H1 (cell line): ENCODE measurements at regions not wholly inside any gene's neighbourhood (a gene's known extent, or its start where the extent isn't known, plus 50 kb on each side); places are given as distances from the start of the nearest gene placed in this dataset.

Experiments
- CTCF ChIA-PET: fragments of 300-600 bp; sonication (Branson Sonifier 250); formaldehyde crosslinking; loops from one replicate; lab custom pipeline; 2021; ENCODE audit not compliant: partially characterized antibody; lab: Charles Lee
- POLR2A ChIA-PET: fragments of 300-600 bp; sonication (Branson Sonifier 250); formaldehyde crosslinking; loops from one replicate; lab custom pipeline; 2021; ENCODE audit warnings: inconsistent platforms; ENCODE audit not compliant: partially characterized antibody; lab: Charles Lee
- DNase-seq, 2 experiments: peaks; one replicate each; pipeline versions ENCODE4 v3.0.0 to v3.0.0-alpha.2; 2010 to 2022; ENCODE audit warnings: low spot score in 2 of 2, low read depth in 1 of 2, mixed read lengths in 1 of 2
- FAIRE-seq: peaks from 2 replicates; lab custom pipeline; 2011; peaks lifted over from hg19 to GRCh38; lab: Jason Lieb, UNC
- H2AFZ ChIP-seq: 2 replicates; pipeline ENCODE4 v1.8.1; 2012; ENCODE audit warnings: low read length, inconsistent platforms
- H2AK5ac ChIP-seq: 2 replicates; pipeline ENCODE4 v1.6.1; 2013; ENCODE audit warnings: low read depth, low read length
- H2BK120ac ChIP-seq: replicated peaks from 2 replicates; pipeline ENCODE3; 2013; ENCODE audit warnings: low read depth, low read length, inconsistent platforms
- H2BK12ac ChIP-seq: 2 replicates; pipeline ENCODE4 v1.6.1; 2013; ENCODE audit warnings: low read depth, low read length
- H2BK15ac ChIP-seq: 2 replicates; pipeline ENCODE4 v1.6.1; 2013; ENCODE audit warnings: low read length
- H2BK20ac ChIP-seq: 2 replicates; pipeline ENCODE4 v1.6.1; 2013; ENCODE audit warnings: low read length
- H2BK5ac ChIP-seq: 2 replicates; pipeline ENCODE4 v1.6.1; 2013; ENCODE audit warnings: low read depth, low read length
- H3K14ac ChIP-seq: 2 replicates; pipeline ENCODE4 v1.6.1; 2013; ENCODE audit warnings: inconsistent platforms; ENCODE audit not compliant: insufficient read length
- H3K18ac ChIP-seq: 2 replicates; pipeline ENCODE4 v1.6.1; 2013; ENCODE audit warnings: low read length; ENCODE audit errors: extremely low read depth
- H3K23ac ChIP-seq: 2 replicates; pipeline ENCODE4 v1.6.1; 2013; ENCODE audit warnings: inconsistent platforms; ENCODE audit not compliant: insufficient read length
- H3K23me2 ChIP-seq: 2 replicates; pipeline ENCODE4 v1.6.1; 2013; ENCODE audit warnings: low read depth, low read length
- H3K27ac ChIP-seq: 2 replicates; pipeline ENCODE4 v1.6.1; 2011; ENCODE audit warnings: low read depth, low read length, inconsistent platforms
- H3K27me3 ChIP-seq, 4 experiments: replicated peaks in 1 of 4; 1 replicate in 1 of 4; 2 replicates in 3 of 4; pipeline versions ENCODE4 v1.6.1 to v1.8.1; 2011 to 2013; ENCODE audit warnings: low read length in 3 of 4, mild to moderate bottlenecking in 3 of 4, inconsistent platforms in 2 of 4, mixed read lengths in 2 of 4, moderate library complexity in 1 of 4; ENCODE audit not compliant: control insufficient read depth in 3 of 4, insufficient read depth in 3 of 4; ENCODE audit errors: extremely low read depth in 1 of 4
- H3K36me3 ChIP-seq, 4 experiments: 2 replicates each; pipeline versions ENCODE4 v1.6.1 to v1.8.1; 2011 to 2013; ENCODE audit warnings: mild to moderate bottlenecking in 4 of 4, low read length in 3 of 4, moderate library complexity in 2 of 4, control low read depth in 1 of 4, inconsistent platforms in 1 of 4; ENCODE audit not compliant: insufficient read depth in 4 of 4, control insufficient read depth in 2 of 4
- H3K4ac ChIP-seq: replicated peaks from 2 replicates; pipeline ENCODE3; 2013; ENCODE audit warnings: low read length, low read depth, mixed read lengths, inconsistent platforms; ENCODE audit not compliant: insufficient read length
- H3K4me1 ChIP-seq, 4 experiments: replicated peaks in 1 of 4; 1 replicate in 1 of 4; 2 replicates in 3 of 4; pipeline versions ENCODE4 v1.6.1 to v1.8.1; 2011 to 2013; ENCODE audit warnings: low read length in 3 of 4, inconsistent platforms in 2 of 4, mixed read lengths in 1 of 4; ENCODE audit not compliant: insufficient read depth in 4 of 4, control insufficient read depth in 3 of 4
- H3K4me2 ChIP-seq, 2 experiments: 2 replicates each; pipeline versions ENCODE4 v1.6.1 to v1.8.1; 2011 to 2013; ENCODE audit warnings: low read depth in 2 of 2, low read length in 2 of 2, control low read depth in 1 of 2, inconsistent platforms in 1 of 2, mild to moderate bottlenecking in 1 of 2; ENCODE audit not compliant: insufficient read depth in 1 of 2
- H3K4me3 ChIP-seq, 4 experiments: fragments of 200-600, 300-600 bp in 1 of 4; sonication (generic), shearing (Covaris generic), sonication (Bioruptor Twin) in 1 of 4; 2 replicates each; pipeline versions ENCODE4 v1.5.1 to v1.8.1; 2011 to 2016; ENCODE audit warnings: low read length in 4 of 4, low read depth in 3 of 4, control low read depth in 2 of 4, inconsistent platforms in 2 of 4, mild to moderate bottlenecking in 2 of 4, mixed read lengths in 1 of 4, moderate library complexity in 1 of 4; ENCODE audit not compliant: insufficient read depth in 2 of 4; ENCODE audit errors: extremely low read depth in 1 of 4
- H3K56ac ChIP-seq: replicated peaks from 2 replicates; pipeline ENCODE3; 2013; ENCODE audit warnings: low read depth, mild to moderate bottlenecking, mixed read lengths, low read length, inconsistent platforms; ENCODE audit not compliant: insufficient read length
- H3K79me1 ChIP-seq: 2 replicates; pipeline ENCODE4 v1.6.1; 2013; ENCODE audit warnings: low read depth, low read length, control low read depth
- H3K79me2 ChIP-seq, 2 experiments: 2 replicates each; pipeline versions ENCODE4 v1.6.1 to v1.8.1; 2012 to 2013; ENCODE audit warnings: low read length in 2 of 2, mild to moderate bottlenecking in 2 of 2, inconsistent platforms in 1 of 2; ENCODE audit not compliant: insufficient read depth in 2 of 2, control insufficient read depth in 1 of 2
- H3K9ac ChIP-seq, 4 experiments: replicated peaks in 1 of 4; 1 replicate in 1 of 4; 2 replicates in 3 of 4; pipeline versions ENCODE4 v1.6.1 to v1.8.1; 2011 to 2013; ENCODE audit warnings: low read depth in 3 of 4, low read length in 3 of 4, control low read depth in 2 of 4, mild to moderate bottlenecking in 2 of 4, moderate library complexity in 2 of 4, inconsistent platforms in 1 of 4; ENCODE audit errors: extremely low read depth in 1 of 4
- H3K9me3 ChIP-seq, 2 experiments: 2 replicates each; pipeline versions ENCODE4 v1.6.1 to v1.8.1; 2012 to 2013; ENCODE audit warnings: mild to moderate bottlenecking in 2 of 2, moderate library complexity in 2 of 2, control low read depth in 1 of 2, inconsistent platforms in 1 of 2, low read depth in 1 of 2, low read length in 1 of 2, mixed read lengths in 1 of 2; ENCODE audit not compliant: insufficient read depth in 2 of 2
- H4K20me1 ChIP-seq, 2 experiments: replicated peaks in 1 of 2; 2 replicates each; pipeline versions ENCODE3 to v1.8.1; 2011 to 2013; ENCODE audit warnings: inconsistent platforms in 2 of 2, low read length in 2 of 2, mild to moderate bottlenecking in 1 of 2; ENCODE audit not compliant: insufficient read depth in 2 of 2, control insufficient read depth in 1 of 2
- H4K5ac ChIP-seq: 2 replicates; pipeline ENCODE4 v1.6.1; 2013; ENCODE audit warnings: low read length, low read depth, mixed read lengths, inconsistent platforms; ENCODE audit not compliant: insufficient read length
- H4K8ac ChIP-seq: 2 replicates; pipeline ENCODE4 v1.8.0; 2013; ENCODE audit warnings: mild to moderate bottlenecking, moderate library complexity, low read length, inconsistent platforms; ENCODE audit not compliant: insufficient read depth; ENCODE audit errors: extremely low read depth
- H4K91ac ChIP-seq: replicated peaks from 2 replicates; pipeline ENCODE3; 2013; ENCODE audit warnings: low read length, mixed read lengths, inconsistent platforms; ENCODE audit not compliant: insufficient read length
- ASH2L ChIP-seq: fragments of 200-600, 300-600 bp; sonication (generic); IDR thresholded peaks from one replicate; pipeline ENCODE4 v1.7.1; 2017; ENCODE audit warnings: low read length
- CEBPB ChIP-seq: IDR thresholded peaks from 2 replicates; pipeline ENCODE4 v1.6.1; 2012; ENCODE audit warnings: low read depth, low read length
- GABPA ChIP-seq: IDR thresholded peaks from 2 replicates; pipeline ENCODE4 v1.6.1; 2011; ENCODE audit warnings: mild to moderate bottlenecking, low read length, moderate library complexity, borderline replicate concordance; ENCODE audit not compliant: insufficient read depth
- NRF1 ChIP-seq: IDR thresholded peaks from 2 replicates; pipeline ENCODE4 v1.6.1; 2011; ENCODE audit warnings: mild to moderate bottlenecking, low read depth, low read length, improper control_type of control experiment
- PHF8 ChIP-seq: fragments of 200-600 bp; sonication (generic); conservative IDR thresholded peaks from 2 replicates; pipeline ENCODE4 v1.7.1; 2012; ENCODE audit warnings: low read depth, mild to moderate bottlenecking, inconsistent platforms, low read length, moderate library complexity
- POLR2A ChIP-seq, 2 experiments: IDR thresholded peaks; 1 replicate in 1 of 2; 2 replicates in 1 of 2; pipeline ENCODE4 v1.6.1; 2011; ENCODE audit warnings: low read depth in 2 of 2, low read length in 2 of 2, mild to moderate bottlenecking in 2 of 2; ENCODE audit errors: control extremely low read depth in 1 of 2
- SAP30 ChIP-seq: fragments of 300-600 bp; sonication (generic); IDR thresholded peaks from 2 replicates; pipeline ENCODE4 v1.7.1; 2012; ENCODE audit warnings: low read length, moderate library complexity, mild to moderate bottlenecking, inconsistent platforms; ENCODE audit not compliant: insufficient read depth, insufficient replicate concordance
- TBP ChIP-seq: IDR thresholded peaks from 2 replicates; pipeline ENCODE4 v1.6.1; 2011; ENCODE audit warnings: low read depth, low read length, improper control_type of control experiment
- WGBS, 2 experiments: shearing (Covaris generic) in 1 of 2; methylation state at CpG; one replicate each; pipeline versions ENCODE4 v1.1.6 to v1.1.7; 2013 to 2015; ENCODE audit warnings: low lambda C conversion rate in 2 of 2, mixed read lengths in 2 of 2, inconsistent platforms in 1 of 2, low coverage in 1 of 2, missing lambda C conversion rate in 1 of 2; ENCODE audit not compliant: insufficient replicate concordance in 2 of 2, insufficient coverage in 1 of 2, insufficient read length in 1 of 2; ENCODE audit errors: extremely low coverage in 1 of 2, missing lambda C conversion rate in 1 of 2; 5-methylcytosine and 5-hydroxymethylcytosine counted together

DNA sequence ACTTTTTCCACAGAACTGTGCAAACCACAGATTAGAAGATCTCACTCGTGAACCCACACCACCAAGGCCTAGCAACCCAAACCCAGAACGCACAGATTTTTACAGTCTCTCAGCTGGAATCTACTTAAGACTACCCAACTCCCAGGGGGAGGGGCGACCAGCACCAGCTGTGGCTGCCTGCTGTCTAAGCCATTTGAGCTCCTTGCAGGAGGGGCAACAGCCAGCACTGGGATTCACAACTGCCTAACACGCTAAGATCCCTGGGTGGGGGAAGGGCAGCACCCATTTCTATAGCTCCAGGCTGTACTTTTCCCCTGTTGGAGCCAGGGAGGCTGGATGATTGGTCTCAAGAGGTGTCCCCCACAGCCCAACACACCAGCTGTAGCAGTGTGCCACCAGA is 368.8 kb downstream of the SUCLA2 start:
- peak in 1 of 2 experiments; percentile 46 for DNase-seq
- H4K5ac ChIP-seq = no peak overlapping the region
- H3K14ac ChIP-seq = no peak overlapping the region
- H3K9ac ChIP-seq = no peak overlapping the region
- no peak overlapping the region for H3K4ac ChIP-seq
- no peak overlapping the region for H3K4me3 ChIP-seq
- peak overlapping the region; percentile 33 for H2BK120ac ChIP-seq
- H3K27ac ChIP-seq = no peak overlapping the region
- POLR2A ChIA-PET = no interaction called here
- WGBS, 2 experiments = 68% methylated on average over 4 of the region's 4 CpGs; no CpG with 5 or more reads in 1 of the 2 experiments
- peak overlapping the region; percentile 40; the same call in 1 of the 2 replicates for H2BK5ac ChIP-seq
- no peak overlapping the region for H3K23ac ChIP-seq
- H2BK12ac ChIP-seq = peak overlapping the region; percentile 35; the same call in 1 of the 2 replicates
- no peak overlapping the region for H4K8ac ChIP-seq
- no peak overlapping the region for H3K18ac ChIP-seq
- no peak overlapping the region for H3K56ac ChIP-seq
- TF ChIP-seq PHF8 (no peak), CEBPB (no peak), ASH2L (no peak), TBP (no peak), POLR2A (IDR thresholded peaks at IDR 0.05; ENCODE audit: control extremely low read depth in 1 of 2, low read depth in 2 of 2, low read length in 2 of 2) (no peak), SAP30 (no peak), NRF1 (no peak), GABPA (no peak)
- TF ChIP-seq, all 59 proteins: peak for 0
- Histone ChIP-seq H4K91ac (peak overlapping the region; percentile 54), H3K4me1 (peaks cover 4 to 10% (median 6%) of the 10 kb centered on the region in 4 experiments; a peak in 4 of 7 replicates), H3K36me3 (no peaks in the 10 kb centered on the region), H3K4me2 (0 out of 4 replicates have a peak overlapping the region, but pooled peaks of 1 of the 2 experiments have one; percentile 6), H3K79me2 (no peaks in the 10 kb centered on the region), H2BK20ac (0 out of 2 replicates have a peak overlapping the region, but pooled peaks have one; percentile 80), H4K20me1 (no peaks in the 10 kb centered on the region), H3K79me1 (no peaks in the 10 kb centered on the region), H2BK15ac (no peak overlapping the region), H3K9me3 (0 out of 4 replicates have a peak, but pooled peaks cover 0 to 5% of the 10 kb centered on the region in 2 experiments), H2AK5ac (no peak overlapping the region), H2AFZ (peak overlapping the region; percentile 73), H3K27me3 (no peaks in the 10 kb centered on the region), H3K23me2 (no peaks in the 10 kb centered on the region)
- no peak for FAIRE-seq
- CTCF ChIA-PET = interaction anchor here (0.6 to 1.5 kb wide), 3 partner anchors 33 to 670 kb away, joined by 3 to 4 read pairs (median 3); no protein-coding TSS in a partner anchor
